ENCODE measurements at regions not wholly inside any gene's neighbourhood (a gene's known extent, or its start where the extent isn't known, plus 50 kb on each side); places are given as distances from the start of the nearest gene placed in this dataset.
"Not testable (repeated sequence)": the region's sequence is repeated elsewhere in the genome, so short reads cannot be mapped to it uniquely, and the experiment has no call there.

DNA sequence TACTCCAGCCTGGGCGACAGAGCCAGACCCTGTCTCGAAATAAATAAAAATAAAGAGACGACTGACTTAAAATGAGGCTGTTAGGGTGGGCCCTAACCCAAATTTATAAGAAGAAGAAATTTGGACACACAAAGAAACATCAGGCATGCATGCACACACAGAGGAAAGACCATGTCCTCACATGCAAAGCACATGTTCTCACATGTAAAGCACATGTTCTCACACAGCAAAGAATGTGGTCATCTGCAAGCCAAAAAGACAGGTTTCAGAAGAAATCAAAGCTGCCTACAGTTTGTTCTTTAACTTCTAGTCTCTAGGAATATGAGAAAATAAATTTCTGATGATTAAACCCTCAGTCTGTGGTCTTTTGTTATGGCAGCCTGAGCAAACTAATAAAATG, 132.3 kb upstream of the CRIM1 start:
- no peak for DNase-seq

DNA sequence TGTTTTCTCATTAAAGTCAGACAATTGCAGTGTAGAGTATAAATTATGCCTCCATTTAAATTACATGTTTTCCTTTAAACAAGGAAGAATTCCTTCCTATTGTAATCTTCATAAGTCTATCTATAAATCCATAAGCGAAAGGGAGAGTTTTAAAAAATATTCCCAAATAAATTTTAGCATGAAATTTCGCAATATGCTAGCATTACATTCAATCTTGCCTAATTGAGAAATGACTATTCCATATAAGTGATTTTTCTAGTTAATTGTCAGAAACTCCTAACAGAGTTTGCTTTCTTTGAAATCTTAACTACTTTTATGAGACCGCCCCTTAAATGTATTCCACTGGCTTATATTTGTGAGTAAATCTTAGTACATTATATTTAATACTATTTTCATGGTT, 133.1 kb upstream of the CRIM1 start:
- no peak for DNase-seq

DNA sequence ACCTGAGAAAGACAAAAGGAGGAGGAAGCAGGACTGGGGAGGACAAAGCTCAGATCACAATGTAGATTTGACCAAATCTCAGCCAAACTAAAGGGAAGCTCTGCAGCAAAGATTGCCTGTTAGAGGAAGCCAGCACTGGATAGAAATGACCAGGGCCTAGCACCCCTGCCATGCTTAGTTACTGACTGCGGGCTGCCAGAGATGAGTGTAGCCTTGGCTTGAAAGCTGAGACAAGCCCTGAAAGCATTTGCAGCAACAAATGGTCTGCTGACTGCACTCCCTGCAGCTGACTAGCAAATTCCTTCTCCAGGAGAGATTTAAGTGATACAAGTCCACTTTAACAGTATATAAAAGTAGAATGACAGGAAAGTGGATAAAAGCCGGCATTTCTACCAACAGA, 140.9 kb upstream of the CRIM1 start:
- DNase-seq: no peak

DNA sequence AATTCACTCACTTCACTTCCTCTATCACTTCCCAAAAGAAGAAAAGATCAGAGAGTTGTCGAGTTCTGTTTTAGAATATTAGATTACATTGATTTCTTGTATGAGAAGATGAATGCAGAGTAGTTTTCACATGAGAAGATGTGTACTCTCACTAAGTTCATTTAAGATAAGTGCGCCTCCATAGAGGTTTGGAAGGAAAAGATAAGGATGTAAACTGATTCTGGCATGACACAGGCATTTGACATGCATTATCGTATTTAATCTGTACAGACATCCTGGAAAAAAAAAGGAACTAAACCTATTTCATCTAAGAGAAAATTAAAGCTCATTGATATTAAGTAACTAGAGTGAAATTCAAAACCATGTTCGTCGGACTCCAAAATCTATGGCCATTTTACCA, 152.2 kb upstream of the CRIM1 start:
- DNase-seq: no peak

DNA sequence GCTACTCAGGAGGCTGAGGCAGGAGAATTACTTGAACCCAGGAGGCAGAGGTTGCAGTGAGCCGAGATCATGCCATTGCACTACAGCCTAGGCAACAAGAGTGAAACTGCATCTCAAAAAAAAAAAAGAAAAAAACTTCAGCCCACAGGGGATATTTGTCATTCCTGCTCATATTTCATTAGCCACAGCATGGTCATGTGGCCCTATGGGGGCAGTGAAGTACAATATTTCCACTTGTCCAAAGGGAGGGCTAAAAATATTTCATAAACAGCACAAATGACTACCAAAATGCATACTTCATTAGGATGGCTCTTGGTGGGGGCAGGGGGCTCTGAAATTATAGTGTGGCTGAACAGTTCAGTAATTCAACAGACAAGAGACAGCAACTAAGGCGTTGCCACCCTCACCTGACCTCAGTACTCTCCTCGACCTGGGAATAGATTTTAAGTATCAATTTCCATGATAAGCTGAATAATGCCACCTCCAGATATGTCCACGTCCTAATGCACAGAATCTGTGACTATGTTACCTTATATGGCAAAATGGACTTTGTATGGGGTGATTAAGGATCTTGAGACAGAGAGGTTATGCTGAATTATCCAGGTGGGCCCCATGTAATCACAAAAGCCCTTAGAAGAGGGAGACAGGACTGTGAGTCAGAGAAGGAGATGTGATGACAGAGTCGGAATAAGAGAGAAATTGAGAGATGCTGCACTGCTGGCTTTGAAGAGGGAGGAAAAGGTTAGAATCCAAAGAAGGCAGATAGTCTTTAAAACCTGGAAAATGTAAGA, 158.2 kb upstream of the CRIM1 start:
- no peak for DNase-seq

DNA sequence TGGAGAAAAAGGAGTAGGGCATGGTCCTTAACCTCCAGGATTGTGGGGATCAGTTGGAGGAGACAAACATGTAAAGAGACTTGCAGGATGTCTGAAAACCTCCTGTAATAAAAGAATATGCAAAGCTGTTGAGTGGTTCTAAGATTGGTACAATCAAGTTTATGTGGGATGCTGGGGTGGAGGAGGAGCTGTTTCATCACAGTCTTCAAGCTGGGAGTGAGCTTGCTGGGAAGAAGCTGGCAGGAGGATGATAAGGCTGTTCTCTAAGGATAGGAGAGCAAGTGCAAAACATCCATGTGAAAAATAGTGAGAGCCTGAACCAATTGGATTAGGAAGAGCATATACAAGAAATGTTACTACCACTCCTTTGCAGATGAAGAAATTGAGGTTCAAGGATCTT, 161.9 kb upstream of the CRIM1 start:
- no peak for DNase-seq

DNA sequence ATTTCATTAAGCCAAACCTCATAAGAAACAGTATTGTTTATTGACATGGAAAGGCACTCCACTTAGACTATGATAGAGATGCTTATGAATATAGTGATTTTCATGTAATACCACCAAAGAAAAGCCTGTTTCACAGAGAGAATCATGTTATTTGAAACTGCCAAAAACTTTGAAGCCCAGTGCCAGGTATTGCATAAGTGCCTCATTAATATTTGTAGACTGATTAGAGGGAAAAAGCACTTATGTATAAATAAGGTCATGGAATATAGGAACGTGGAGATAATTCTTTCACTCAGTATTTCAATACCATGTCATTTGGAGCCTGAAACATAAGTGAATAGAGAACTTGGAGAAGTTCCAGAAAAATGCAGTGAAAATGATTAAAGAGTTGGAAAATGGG, 162.6 kb upstream of the CRIM1 start:
- DNase-seq: no peak

DNA sequence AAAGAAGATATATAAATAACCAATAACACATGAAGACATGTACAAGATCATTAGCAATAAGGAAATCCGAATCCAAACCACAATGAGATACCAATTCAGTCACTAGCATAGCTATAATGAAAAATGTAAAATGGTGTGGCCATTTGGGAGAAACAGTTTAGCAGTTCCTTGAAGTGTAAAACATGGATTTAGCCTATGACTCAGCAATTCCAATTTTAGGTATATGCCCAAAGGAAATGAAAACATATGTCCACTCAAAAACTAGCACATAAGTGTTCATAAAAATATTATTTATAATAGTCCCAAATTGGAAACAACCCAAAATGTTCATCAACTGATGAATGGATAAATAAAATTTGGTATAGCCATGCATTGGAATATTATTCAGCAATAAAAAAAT, 165.5 kb upstream of the CRIM1 start:
- DNase-seq: no peak

DNA sequence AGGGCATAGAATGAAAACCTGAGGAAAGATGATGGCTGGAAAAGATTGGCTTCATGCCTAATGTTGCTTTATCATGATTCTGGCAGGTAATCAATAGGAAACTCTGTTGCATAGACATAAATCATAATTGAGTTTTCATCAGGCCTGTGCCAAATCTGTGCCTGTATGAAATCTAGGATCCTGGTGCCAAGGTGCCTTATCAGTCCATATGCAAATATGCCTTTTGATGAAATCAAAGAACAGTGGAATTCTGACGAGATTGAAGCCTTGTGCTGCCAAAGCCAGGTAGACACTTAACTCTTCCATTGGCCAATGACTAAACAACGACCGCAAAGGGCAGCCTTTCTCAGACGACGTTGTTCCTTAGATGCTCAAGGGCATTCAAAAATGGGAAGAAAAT, 170.0 kb upstream of the CRIM1 start:
- DNase-seq: no peak

DNA sequence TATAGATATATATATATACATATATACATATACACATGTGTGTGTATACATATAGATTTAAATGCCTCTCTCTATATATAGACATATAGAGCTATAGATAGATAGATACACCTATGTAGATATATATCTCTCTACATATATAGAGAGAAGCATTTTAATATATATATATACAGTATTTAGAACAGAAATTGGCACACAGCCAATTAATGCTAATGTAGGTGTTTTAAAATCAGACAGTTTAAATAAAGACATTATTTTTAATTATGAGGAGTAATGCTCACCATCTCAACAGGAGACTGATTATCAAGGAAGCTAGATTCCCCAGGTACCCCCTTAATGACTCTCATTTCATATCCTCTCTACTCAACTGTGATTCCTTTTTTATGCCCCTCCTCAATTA, 170.7 kb upstream of the CRIM1 start:
- DNase-seq: no peak

DNA sequence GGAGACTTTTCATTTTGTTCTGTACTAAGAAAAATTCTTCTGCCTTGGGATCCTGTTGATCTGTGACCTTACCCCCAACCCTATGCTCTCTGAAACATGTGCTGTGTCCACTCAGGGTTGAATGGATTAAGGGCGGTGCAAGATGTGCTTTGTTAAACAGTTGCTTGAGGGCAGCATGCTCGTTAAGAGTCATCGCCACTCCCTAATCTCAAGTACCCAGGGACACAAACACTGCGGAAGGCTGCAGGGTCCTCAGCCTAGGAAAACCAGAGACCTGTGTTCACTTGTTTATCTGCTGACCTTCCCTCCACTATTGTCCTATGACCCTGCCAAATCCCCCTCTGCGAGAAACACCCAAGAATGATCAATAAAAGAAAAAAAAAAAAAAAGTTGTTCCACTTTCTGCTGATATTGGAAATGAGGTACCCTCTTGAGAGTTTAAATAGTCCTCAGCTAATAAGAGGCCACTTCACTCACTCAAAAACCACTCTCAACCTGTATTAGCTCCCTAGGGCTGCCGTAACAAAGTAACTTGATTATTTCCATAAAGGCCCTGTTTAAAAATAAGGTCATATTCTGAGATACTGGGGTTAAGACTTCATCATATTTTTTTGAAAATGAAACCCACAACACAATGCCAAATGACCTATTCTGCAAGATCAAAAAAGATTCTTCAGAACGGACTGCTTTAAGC, 174.6 kb upstream of the CRIM1 start:
- DNase-seq: not testable (repeated sequence)

DNA sequence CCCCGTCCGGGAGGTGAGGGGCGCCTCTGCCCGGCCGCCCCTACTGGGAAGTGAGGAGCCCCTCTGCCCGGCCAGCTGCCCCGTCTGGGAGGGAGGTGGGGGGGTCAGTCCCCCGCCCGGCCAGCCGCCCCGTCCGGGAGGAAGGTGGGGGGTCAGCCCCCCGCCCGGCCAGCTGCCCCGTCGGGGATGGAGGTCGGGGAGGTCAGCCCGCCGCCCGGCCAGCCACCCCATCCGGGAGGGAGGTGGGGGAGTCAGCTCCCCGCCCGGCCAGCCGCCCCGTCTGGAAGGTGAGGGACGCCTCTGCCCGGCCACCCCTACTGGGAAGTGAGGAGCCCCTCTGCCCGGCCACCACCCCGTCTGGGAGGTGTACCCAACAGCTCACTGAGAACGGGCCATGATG, 175.3 kb upstream of the CRIM1 start:
- not testable (repeated sequence) for DNase-seq

DNA sequence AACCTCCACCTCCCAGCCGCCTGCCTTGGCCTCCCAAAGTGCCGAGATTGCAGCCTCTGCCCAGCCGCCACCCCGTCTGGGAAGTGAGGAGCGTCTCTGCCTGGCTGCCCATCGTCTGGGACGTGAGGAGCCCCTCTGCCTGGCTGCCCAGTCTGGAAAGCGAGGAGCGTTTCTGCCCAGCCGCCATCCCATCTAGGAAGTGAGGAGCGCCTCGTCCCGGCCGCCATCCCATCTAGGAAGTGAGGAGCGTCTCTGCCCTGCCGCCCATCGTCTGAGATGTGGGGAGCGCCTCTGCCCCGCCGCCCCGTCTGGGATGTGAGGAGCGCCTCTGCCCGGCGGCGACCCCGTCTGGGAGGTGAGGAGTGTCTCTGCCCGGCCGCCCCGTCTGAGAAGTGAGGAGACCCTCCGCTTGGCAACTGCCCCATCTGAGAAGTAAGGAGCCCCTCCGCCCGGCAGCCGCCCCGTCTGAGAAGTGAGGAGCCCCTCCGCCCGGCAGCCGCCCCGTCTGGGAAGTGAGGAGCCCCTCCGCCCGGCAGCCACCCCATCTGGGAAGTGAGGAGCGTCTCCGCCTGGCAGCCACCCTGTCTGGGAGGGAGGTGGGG, 175.8 kb upstream of the CRIM1 start:
- DNase-seq: not testable (repeated sequence)

DNA sequence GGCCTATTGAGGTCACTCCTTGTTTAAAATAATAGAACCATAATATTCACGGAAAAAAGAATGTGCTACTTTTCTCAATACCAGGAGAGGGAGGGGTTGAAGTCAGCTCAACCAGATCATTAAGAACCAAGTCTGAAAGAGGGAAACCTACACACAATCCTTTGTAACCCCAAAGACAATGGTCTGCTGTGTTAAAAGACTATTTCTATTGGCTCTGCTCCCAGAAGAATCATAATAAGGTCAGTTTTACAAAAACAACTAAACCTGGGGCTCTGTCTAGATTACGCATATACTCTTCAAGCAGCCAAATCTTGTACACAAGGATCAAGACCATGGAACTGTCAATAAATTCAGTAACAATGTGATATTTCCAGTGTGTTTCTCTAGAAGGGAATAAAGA, 177.2 kb upstream of the CRIM1 start:
- DNase-seq: no peak

DNA sequence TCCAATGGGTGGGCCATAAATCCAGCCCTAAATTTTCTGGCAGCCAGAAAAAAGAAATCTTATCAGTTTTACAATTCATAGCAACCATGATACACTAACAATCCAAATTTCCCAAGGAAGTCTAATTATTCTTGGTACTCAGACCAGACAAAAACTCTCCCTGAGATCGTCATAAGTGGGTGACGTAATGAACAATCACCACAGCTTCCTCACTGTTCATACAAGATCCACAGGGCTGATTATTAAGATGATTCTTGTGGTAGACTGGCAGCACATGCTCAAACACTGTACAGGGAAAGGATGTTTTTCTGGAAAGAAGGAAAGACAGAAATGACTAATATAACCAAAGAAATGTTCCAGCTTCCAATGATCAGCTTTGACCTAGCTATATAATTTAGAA, 178.3 kb upstream of the CRIM1 start:
- peak; percentile 39 for DNase-seq

DNA sequence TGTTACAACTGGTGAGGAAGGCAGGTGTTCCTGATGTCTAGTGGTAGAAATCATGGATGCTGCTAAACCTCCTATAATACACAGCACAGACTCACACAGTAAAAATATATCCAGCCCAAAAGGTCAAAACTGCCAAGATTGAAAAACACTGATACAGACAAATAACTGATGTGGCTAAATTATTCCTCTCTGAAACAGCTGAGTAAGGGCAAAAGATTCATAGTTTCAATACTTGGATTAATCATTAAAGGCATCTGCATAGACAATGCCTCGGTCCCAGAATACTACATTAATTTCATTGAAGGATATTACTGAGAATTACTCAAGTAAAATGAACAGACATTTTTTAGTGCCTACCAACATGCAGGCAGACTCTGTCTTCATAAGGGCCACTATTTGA, 180.7 kb upstream of the CRIM1 start:
- DNase-seq: no peak

DNA sequence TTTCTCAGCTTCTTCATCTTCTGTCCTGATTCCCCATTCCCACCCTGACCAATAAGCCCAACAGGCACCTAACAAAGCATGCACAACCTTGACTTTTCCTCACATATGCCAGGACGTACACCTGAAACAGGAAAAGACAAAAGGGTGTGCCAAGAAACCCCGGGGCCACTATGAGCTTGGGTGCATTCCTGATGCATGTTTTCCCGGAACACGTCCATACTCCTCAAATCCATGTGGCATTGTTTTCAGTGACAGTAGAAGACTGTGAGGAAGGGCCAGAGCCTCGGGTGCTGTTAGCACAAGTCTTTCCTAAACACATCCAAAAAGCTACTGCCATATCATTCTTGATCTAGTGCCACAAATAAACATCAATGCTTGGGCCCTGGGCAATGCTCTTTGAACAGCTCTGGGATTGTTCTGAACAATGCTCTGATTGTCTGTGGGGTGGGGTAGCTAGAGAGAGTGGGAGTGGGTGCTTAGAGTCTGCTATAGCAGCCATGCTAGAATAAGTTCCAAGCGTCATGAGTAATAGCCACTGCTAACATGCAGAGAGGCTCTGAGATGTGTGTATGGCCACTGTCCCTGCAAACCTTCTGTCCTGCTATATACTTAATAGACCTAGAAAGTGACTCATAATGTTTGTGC, 181.7 kb upstream of the CRIM1 start:
- no peak for DNase-seq

DNA sequence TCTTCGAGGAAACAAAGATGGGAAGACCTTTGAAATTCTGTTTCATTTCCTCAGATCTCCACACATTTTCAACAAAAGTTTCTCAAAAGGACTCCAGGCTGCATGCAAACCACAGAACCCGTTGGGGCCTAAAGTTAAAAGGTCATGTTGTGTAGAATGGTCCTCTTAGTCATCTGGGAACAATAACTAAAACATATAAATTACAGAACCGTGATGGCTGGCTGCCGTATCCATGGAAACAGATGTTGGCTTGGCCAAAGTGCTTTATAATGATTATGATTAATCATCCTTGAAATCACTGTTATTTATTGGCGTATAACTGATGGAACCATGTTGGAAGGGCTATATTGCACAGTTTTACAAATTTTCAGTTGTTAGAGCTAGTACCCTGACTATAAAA, 182.8 kb upstream of the CRIM1 start:
- DNase-seq: peak; percentile 95

DNA sequence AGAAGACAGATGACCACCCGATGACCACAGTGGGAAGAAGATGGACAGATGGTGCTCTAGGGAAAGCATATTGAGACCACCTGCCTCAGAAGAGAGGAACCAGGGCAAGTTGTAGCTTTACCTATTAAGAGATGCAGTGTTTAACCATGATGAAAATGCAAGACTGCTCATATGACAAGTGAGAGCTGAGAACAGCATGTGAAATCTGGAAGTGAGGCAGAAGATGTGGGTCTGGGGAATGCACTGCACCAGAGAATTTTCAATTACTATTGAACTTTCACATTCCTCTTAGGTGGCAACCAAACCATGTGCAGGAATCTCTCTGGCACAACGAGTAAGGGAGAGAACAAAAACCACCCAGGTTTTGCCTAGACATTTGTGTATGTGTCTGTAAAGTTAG, 184.8 kb upstream of the CRIM1 start:
- DNase-seq: no peak

DNA sequence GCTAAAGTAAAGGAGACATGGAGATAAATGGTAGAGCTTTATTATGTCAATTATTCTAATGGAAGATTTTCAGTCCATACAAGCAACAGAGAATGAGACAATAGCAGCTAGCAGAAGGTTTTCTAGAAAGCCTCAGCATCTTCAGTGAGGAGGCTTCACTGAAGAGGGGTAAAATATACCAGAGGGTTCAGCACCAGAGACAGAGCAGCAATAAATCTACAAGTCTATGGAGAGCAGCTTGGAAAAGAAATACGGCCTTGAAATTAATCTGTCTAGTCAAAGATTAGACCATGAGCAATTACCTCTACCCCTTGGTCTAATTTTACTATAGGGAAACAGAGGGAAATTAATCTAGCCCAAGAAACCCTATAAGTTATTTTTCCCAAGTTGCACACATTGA, 185.7 kb upstream of the CRIM1 start:
- DNase-seq: no peak

DNA sequence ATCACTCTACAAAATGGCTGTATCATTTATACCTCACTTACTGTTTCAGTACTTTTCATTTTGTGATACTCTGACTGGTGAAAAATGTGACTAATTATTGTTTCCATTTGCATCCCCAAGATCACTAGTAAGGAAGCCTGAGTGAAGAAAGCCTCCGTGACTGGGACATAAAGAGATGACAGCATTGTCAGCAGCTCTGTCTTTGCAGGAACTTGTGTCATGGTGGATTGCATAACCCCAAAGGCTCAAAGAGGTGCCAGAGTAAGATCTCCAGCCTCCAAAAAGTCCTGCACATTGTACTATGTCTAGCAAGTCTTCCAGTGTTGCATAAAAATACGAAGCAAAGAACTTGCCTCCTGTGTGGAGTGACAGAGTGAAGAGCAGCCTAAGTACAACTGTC, 187.5 kb upstream of the CRIM1 start:
- DNase-seq: peak; percentile 90

DNA sequence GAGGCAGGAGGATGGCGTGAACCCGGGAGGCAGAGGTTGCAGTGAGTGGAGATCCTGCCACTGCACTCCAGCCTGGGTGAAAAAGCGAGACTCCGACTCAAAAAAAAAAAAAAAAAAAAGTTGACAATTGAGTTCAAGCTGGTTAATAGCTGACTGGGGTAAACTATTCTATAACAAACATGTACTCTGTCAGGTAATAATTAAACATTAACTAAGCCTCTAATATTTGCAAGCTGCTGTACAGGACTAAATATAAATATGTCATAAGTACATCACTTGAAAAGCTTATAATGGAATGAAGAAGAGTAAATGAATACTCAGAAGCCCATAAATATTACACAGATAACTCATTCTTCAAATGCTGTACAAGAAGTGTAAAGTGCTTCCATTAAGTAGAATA, 190.4 kb upstream of the CRIM1 start:
- no peak for DNase-seq

DNA sequence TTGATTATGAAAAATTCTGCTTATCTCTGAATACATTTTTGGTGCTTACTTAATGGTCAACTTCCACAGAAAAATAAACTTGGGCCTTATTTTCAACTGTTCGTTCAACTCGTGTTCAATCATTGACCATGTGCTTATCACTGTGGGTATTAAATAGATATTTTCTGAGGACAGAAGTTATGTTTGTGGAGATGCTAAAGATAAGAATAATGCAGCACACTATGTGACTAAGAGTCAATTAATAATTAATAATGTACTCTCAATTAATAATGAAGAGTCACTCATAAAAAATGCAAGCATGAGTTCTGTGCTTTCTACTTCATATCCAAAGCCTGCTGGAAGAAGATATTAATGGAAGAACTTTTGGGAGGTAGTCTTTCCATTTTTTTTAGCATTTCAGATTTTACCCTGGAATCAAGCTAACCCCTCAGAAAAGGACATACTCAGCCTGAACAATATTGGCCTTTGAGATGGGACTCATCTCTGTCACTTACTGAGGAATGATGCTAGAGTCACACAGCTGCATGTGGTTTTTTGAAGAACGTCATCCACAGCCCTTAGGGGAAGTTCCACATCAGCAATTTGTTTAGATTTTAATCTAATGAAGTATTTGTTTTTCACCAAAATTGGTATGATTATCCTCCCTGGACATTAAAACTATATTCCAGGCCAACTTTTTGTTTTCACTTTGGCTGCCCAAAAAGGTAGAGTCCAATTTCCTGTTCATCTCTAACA, 191.9 kb upstream of the CRIM1 start:
- peak; percentile 23 for DNase-seq

Data from MV-4-11 (cell line).